CD14-positive monocyte (primary cell): ENCODE measurements at regions not wholly inside any gene's neighbourhood (a gene's known extent, or its start where the extent isn't known, plus 50 kb on each side); places are given as distances from the start of the nearest gene placed in this dataset.

Experiments used
- DNase-seq, 3 donors: peaks; one replicate each; pipeline ENCODE4 v3.0.0-alpha.2; 2011 to 2022
- H2AFZ ChIP-seq: 2 replicates; pipeline ENCODE4 v1.6.0; 2012; ENCODE audit warnings: mild to moderate bottlenecking, low read depth, low read length, inconsistent platforms; ENCODE audit not compliant: insufficient read depth, poor library complexity, severe bottlenecking
- H3K27ac ChIP-seq, 2 donors: 1 replicate in 1 of 2; 2 replicates in 1 of 2; pipeline ENCODE4 v1.5.1; 2012 to 2013; ENCODE audit warnings: low read length in 2 of 2, control low read depth in 1 of 2, inconsistent platforms in 1 of 2, low read depth in 1 of 2, mild to moderate bottlenecking in 1 of 2
- H3K27me3 ChIP-seq, 2 donors: one replicate each; pipeline versions ENCODE4 v1.6.0 to v1.6.1; 2011 to 2013; ENCODE audit warnings: low read length in 2 of 2; ENCODE audit not compliant: control insufficient read depth in 2 of 2, insufficient read depth in 2 of 2
- H3K36me3 ChIP-seq, 2 donors: replicated peaks in 1 of 2; 1 replicate in 1 of 2; 2 replicates in 1 of 2; pipeline versions ENCODE4 v1.5.1 to v1.6.1; 2012 to 2013; ENCODE audit warnings: low read length in 2 of 2, control low read depth in 1 of 2, inconsistent platforms in 1 of 2, mild to moderate bottlenecking in 1 of 2; ENCODE audit not compliant: insufficient read depth in 2 of 2, control insufficient read depth in 1 of 2
- H3K4me1 ChIP-seq, 2 donors: 1 replicate in 1 of 2; 2 replicates in 1 of 2; pipeline versions ENCODE4 v1.5.1 to v1.6.1; 2012 to 2013; ENCODE audit warnings: low read length in 2 of 2, control low read depth in 1 of 2, inconsistent platforms in 1 of 2, mild to moderate bottlenecking in 1 of 2, moderate library complexity in 1 of 2; ENCODE audit not compliant: insufficient read depth in 2 of 2, control insufficient read depth in 1 of 2
- H3K4me2 ChIP-seq: replicated peaks from 2 replicates; pipeline ENCODE3; 2012; ENCODE audit warnings: low read length, moderate library complexity, mild to moderate bottlenecking; ENCODE audit not compliant: poor library complexity, severe bottlenecking; ENCODE audit errors: extremely low read depth
- H3K4me3 ChIP-seq, 3 experiments: fragments of 200-600 bp in 1 of 3; sonication (generic) in 1 of 3; replicated peaks in 1 of 3; 1 replicate in 2 of 3; 2 replicates in 1 of 3; pipeline ENCODE4 v1.5.1; 2011 to 2013; ENCODE audit warnings: low read length in 3 of 3, mild to moderate bottlenecking in 3 of 3, control low read depth in 2 of 3, low read depth in 2 of 3, inconsistent platforms in 1 of 3, moderate library complexity in 1 of 3
- H3K79me2 ChIP-seq: 2 replicates; pipeline ENCODE4 v1.6.0; 2012; ENCODE audit warnings: mild to moderate bottlenecking, control low read depth, inconsistent platforms, low read length, moderate library complexity; ENCODE audit not compliant: insufficient read depth
- H3K9ac ChIP-seq: 2 replicates; pipeline ENCODE4 v1.6.0; 2017; ENCODE audit warnings: low read length, mild to moderate bottlenecking; ENCODE audit not compliant: insufficient read depth, poor library complexity, severe bottlenecking
- H3K9me3 ChIP-seq, 2 donors: replicated peaks in 1 of 2; 1 replicate in 1 of 2; 2 replicates in 1 of 2; pipeline versions ENCODE4 v1.5.1 to v1.6.1; 2012 to 2013; ENCODE audit warnings: low read length in 2 of 2, control low read depth in 1 of 2; ENCODE audit not compliant: control insufficient read depth in 1 of 2, insufficient read depth in 1 of 2
- H4K20me1 ChIP-seq: 2 replicates; pipeline ENCODE4 v1.6.0; 2012; ENCODE audit warnings: mild to moderate bottlenecking, low read length, control low read depth, moderate library complexity; ENCODE audit not compliant: insufficient read depth
- H3K27ac Mint-ChIP-seq, 7 donors: one replicate each; pipeline ENCODE4 v1.8.0; 2020; ENCODE audit warnings: mild to moderate bottlenecking in 7 of 7, mixed read lengths in 7 of 7, moderate library complexity in 6 of 7, inconsistent platforms in 2 of 7
- H3K27me3 Mint-ChIP-seq, 3 donors: one replicate each; pipeline ENCODE4 v1.8.0; 2021 to 2022; ENCODE audit warnings: low read depth in 3 of 3, mild to moderate bottlenecking in 3 of 3, mixed read lengths in 3 of 3, moderate library complexity in 3 of 3, inconsistent platforms in 1 of 3
- H3K36me3 Mint-ChIP-seq, 2 donors: one replicate each; pipeline ENCODE4 v1.8.0; 2020; ENCODE audit warnings: mixed read lengths in 2 of 2, inconsistent platforms in 1 of 2, mild to moderate bottlenecking in 1 of 2
- H3K4me1 Mint-ChIP-seq: one replicate; pipeline ENCODE4 v1.8.0; 2020; ENCODE audit warnings: mild to moderate bottlenecking, mixed read lengths
- H3K4me3 Mint-ChIP-seq, 2 donors: one replicate each; pipeline ENCODE4 v1.8.0; 2020; ENCODE audit warnings: mild to moderate bottlenecking in 2 of 2, mixed read lengths in 2 of 2, moderate library complexity in 1 of 2
- H3K9me3 Mint-ChIP-seq, 7 donors: one replicate each; pipeline ENCODE4 v1.8.0; 2020 to 2022; ENCODE audit warnings: mixed read lengths in 7 of 7, mild to moderate bottlenecking in 6 of 7, moderate library complexity in 6 of 7, inconsistent platforms in 2 of 7
- WGBS: methylation state at CpG from one replicate; pipeline ENCODE4 v1.1.5; 2013; ENCODE audit warnings: missing lambda C conversion rate; ENCODE audit not compliant: insufficient coverage; 5-methylcytosine and 5-hydroxymethylcytosine counted together
- intact Hi-C, 2 donors: fragments of 100-400 bp; cut with micrococcal nuclease; formaldehyde crosslinking; loops; one replicate each; pipeline versions ENCODE4 v1.15.0 to v1.15.1; 2023
- TF ChIP-seq, protein P1 (sequence below): fragments of 200-600 bp; IDR thresholded peaks from one replicate; pipeline ENCODE4 v1.8.0; 2022; ENCODE audit warnings: antibody characterized with exemption, mild to moderate bottlenecking

DNA sequence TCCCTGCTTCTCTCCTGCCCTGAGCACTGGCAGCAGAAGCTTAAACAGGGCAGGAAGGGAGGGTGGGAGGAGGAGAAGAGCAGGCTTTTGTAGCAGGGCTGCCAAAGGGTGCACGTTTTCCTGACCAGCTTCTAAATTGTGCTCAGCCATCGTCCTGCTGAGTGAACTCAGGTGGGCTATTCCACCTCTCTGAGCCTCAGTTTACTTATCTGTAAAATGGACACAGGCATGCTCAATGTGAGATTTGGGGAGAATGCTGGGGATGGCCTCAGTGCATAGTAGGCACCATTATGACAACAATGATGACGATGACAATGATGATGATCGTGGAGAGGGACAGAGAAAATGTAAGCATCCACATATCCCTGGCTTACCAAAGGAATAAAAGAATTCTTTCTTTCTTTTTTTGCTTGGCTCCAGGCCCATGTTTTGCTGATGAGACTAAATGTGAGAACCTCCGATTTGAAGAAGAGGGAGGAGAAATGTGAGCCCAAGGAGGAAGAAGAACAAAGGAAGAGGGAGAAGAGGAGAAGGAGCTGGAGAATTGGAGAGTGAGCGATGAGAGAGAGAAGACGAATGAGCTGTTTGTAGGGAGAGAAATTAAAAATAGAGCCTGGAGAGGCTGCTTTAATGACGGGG, 105.5 kb upstream of the MYL2 start:
- Histone ChIP-seq H3K9me3 (no peaks in the 10 kb centered on the region), H3K27me3 (peaks cover 6 to 15% of the 10 kb centered on the region in 2 donors), H2AFZ (no peak overlapping the region), H3K4me2 (no peak overlapping the region), H3K9ac (no peak overlapping the region), H3K36me3 (no peaks in the 10 kb centered on the region), H3K4me1 (no peaks in the 10 kb centered on the region), H3K79me2 (no peaks in the 10 kb centered on the region), H4K20me1 (no peaks in the 10 kb centered on the region), H3K4me3 (no peak overlapping the region), H3K27ac (no peak overlapping the region)
- TF ChIP-seq, protein P1, sequence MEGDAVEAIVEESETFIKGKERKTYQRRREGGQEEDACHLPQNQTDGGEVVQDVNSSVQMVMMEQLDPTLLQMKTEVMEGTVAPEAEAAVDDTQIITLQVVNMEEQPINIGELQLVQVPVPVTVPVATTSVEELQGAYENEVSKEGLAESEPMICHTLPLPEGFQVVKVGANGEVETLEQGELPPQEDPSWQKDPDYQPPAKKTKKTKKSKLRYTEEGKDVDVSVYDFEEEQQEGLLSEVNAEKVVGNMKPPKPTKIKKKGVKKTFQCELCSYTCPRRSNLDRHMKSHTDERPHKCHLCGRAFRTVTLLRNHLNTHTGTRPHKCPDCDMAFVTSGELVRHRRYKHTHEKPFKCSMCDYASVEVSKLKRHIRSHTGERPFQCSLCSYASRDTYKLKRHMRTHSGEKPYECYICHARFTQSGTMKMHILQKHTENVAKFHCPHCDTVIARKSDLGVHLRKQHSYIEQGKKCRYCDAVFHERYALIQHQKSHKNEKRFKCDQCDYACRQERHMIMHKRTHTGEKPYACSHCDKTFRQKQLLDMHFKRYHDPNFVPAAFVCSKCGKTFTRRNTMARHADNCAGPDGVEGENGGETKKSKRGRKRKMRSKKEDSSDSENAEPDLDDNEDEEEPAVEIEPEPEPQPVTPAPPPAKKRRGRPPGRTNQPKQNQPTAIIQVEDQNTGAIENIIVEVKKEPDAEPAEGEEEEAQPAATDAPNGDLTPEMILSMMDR = no peak
- Mint-ChIP-seq H3K27ac (no peak overlapping the region), H3K36me3 (no peaks in the 10 kb centered on the region), H3K4me1 (peaks cover 4% of the 10 kb centered on the region), H3K4me3 (no peak overlapping the region), H3K27me3 (peaks cover 9 to 47% (median 16%) of the 10 kb centered on the region in 3 donors), H3K9me3 (peaks cover 0 to 2% (median 0%) of the 10 kb centered on the region in 7 donors)
- no peak for DNase-seq
- 51% methylated on average over 3 of the region's 8 CpGs for WGBS
- intact Hi-C loops = loop anchor here in 1 of 2 donors (10.0 kb wide), 1 partner anchor 429 kb away; no protein-coding TSS in a partner anchor

DNA sequence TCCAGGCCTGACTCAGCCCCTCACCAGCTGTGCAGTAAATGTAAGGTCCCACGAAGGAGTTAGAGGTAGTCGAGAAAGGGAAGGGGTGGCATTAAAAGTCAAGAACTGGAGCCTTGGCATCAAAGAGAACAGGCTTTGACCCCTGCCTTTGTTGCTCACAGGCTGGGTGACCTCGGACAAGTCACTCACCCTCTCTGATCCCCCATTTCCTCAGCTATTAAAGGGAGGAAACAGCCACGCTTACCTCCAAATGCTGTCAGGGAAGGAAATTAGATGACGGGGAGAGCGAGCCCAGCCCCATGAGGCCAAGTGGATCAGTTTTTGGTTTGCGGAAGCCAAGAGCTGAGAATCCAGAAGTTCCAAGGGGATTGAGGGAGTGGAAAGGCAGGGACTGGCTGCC, 104.9 kb upstream of the MYL2 start:
- TF ChIP-seq, protein P1 = no peak
- Mint-ChIP-seq H3K4me1 (peaks cover 4% of the 10 kb centered on the region), H3K36me3 (no peaks in the 10 kb centered on the region), H3K27me3 (peaks cover 7 to 44% (median 13%) of the 10 kb centered on the region in 3 donors), H3K4me3 (no peak overlapping the region), H3K27ac (no peak overlapping the region), H3K9me3 (peaks cover 0 to 2% (median 0%) of the 10 kb centered on the region in 7 donors)
- H4K20me1 ChIP-seq = no peaks in the 10 kb centered on the region
- H3K9me3 ChIP-seq = no peaks in the 10 kb centered on the region
- no peaks in the 10 kb centered on the region for H3K4me1 ChIP-seq
- no CpG with 5 or more reads among the region's 7 CpGs for WGBS
- no peak overlapping the region for H3K27ac ChIP-seq
- no peak for DNase-seq
- no peaks in the 10 kb centered on the region for H3K79me2 ChIP-seq
- H3K36me3 ChIP-seq = no peaks in the 10 kb centered on the region
- peaks cover 0 to 9% of the 10 kb centered on the region in 2 donors for H3K27me3 ChIP-seq
- no peak overlapping the region for H3K4me2 ChIP-seq
- intact Hi-C loops = loop anchor here in 1 of 2 donors (10.0 kb wide), 1 partner anchor 430 kb away; no protein-coding TSS in a partner anchor
- no peak overlapping the region for H3K9ac ChIP-seq
- no peak overlapping the region for H2AFZ ChIP-seq
- H3K4me3 ChIP-seq = no peak overlapping the region
